CMK (cell line): ENCODE measurements at regions not wholly inside any gene's neighbourhood (a gene's known extent, or its start where the extent isn't known, plus 50 kb on each side); places are given as distances from the start of the nearest gene placed in this dataset.
A peak's percentile ranks its signal among the peaks of the same experiment; 100 is the strongest.
"Not testable (repeated sequence)": the region's sequence is repeated elsewhere in the genome, so short reads cannot be mapped to it uniquely, and the experiment has no call there.

Experiments used
- DNase-seq: peaks from one replicate; pipeline ENCODE4 v3.0.0-alpha.2; 2010; ENCODE audit warnings: low read depth

DNA sequence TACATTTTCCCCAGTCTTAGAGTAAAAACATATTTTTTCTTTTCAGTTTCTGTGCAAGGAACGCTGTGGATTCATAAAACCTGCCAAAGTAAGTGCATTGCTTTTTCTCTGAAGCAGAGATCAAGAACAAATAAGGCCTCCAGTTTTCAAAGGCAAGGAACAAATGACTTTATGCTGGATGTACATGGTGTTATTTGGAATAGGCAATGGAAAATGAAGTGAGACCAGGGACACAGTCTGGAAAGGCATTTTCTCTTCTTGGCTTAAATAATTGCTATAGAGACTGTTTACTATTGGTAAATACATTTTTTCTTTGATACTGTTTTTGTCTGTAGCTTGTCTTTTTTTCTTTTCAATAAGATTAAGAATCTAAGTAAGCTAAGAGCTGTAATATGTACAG is 725.9 kb upstream of the MDGA2 start:
- no peak for DNase-seq

- peak; percentile 12 for DNase-seq
Measured at GRCh38 chr14:48398675-48399282, 723.4 kb upstream of the MDGA2 start.

- no peak for DNase-seq
Measured at GRCh38 chr14:48391661-48392060, 716.3 kb upstream of the MDGA2 start.

- no peak for DNase-seq
Measured at GRCh38 chr14:48390346-48390745, 714.9 kb upstream of the MDGA2 start.

DNA sequence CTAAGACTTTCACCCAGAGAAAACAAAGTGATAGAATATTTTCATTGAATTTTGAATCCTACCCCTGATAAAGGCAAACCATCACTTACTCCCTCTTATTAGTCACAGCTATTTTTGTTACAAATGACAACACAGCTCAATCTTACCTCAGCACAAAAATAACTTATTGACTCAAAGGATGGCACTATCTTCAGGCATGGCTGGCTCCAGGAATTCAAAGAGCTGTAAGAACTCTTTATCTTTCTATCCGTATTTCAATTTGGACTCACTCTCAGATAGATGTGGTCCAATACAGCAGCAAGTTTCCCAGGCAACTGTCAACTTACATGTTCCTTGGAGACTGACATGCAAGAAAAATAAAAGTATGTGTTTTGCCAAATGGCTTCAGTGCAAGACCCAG is 709.4 kb upstream of the MDGA2 start:
- DNase-seq, result no peak

GRCh38 chr14:48382961-48383360 is 707.6 kb upstream of the MDGA2 start:
- no peak for DNase-seq

DNA sequence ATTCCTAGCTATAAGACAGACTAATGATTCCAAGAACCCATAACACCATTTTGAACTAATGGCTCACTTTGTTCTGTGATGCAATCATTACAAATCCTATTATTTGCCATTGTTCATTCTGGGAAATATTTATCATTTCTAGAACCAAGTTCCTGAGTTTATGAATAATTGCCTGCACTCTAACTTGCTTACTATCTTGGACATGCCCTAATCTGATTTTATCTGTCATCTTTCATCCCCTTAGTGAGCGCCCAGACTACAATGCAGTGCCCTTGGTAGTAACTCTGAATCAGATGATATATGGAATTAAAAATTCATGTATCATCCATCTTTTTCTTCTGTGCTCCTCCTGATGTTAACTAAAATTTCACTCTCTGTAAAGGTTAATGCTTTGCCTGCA is 703.1 kb upstream of the MDGA2 start:
- no peak for DNase-seq

GRCh38 chr14:48373981-48374380 is 698.6 kb upstream of the MDGA2 start:
- no peak for DNase-seq

DNA sequence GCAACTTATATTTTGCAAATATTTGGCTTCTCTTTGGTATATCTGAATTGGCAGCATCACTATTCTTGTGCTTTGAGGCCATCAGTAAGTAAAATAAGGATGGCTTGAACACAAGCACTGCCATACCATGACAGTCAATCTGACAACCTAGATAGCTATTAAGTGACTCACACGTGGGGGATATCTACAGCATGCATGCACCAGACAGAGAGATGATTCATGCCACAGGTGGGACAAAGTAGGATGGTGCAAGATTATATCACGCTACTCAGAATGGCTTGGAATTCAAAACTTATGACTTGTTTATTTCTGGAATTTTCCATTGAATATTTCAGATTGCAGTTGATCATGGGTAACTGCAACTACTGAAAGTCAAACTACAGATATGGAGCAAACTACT is 675.6 kb upstream of the MDGA2 start:
- no peak for DNase-seq

- no peak for DNase-seq
Measured at GRCh38 chr14:48349689-48350088, 674.3 kb upstream of the MDGA2 start.

GRCh38 chr14:48341069-48341468 is 665.7 kb upstream of the MDGA2 start:
- no peak for DNase-seq

- no peak for DNase-seq
Measured at GRCh38 chr14:48333221-48333920, 658.0 kb upstream of the MDGA2 start.

DNA sequence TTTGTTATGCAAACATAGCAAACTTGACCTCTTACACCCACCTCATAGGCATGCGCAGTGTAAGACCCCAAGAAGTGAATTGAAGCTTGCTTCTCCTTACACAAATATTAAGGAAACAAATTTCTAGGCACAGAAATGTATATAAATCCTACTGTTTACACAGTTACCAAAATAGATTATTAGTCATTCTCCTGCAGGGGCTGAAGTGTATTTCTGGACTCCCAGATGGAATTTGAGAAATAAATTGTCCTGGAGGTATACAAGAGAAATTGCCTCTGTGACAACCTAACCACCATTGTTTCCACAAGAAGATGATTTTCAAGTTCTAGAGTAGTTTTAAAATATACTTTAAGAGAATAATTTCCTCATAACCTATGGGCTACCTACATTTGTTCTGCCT is 656.0 kb upstream of the MDGA2 start:
- no peak for DNase-seq

GRCh38 chr14:48325486-48325885 is 650.1 kb upstream of the MDGA2 start:
- no peak for DNase-seq

- no peak for DNase-seq
Measured at GRCh38 chr14:48323665-48324064, 648.3 kb upstream of the MDGA2 start.

- DNase-seq, result no peak
Measured at GRCh38 chr14:48319823-48320222, 644.4 kb upstream of the MDGA2 start.

GRCh38 chr14:48304729-48305128 is 629.3 kb upstream of the MDGA2 start:
- DNase-seq, result peak; percentile 55

GRCh38 chr14:48289701-48290100 is 614.3 kb upstream of the MDGA2 start:
- DNase-seq, result no peak

DNA sequence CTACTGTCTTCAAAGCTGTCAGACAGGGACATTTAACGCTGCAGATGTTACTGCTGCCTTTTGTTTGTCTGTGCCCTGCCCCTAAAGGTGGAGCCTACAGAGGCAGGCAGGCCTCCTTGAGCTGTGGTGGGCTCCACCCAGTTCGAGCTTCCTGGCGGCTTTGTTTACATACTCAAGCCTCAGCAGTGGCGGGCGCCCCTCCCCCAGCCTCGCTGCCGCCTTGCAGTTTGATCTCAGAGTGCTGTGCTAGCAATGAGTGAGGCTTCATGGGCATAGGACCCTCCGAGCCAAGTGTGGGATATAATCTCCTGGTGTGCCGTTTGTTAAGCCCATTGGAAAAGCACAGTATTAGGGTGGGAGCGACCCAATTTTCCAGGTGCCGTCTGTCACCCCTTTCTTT is 609.8 kb upstream of the MDGA2 start:
- DNase-seq, result not testable (repeated sequence)

- DNase-seq, result no peak
Measured at GRCh38 chr14:48275301-48275700, 599.9 kb upstream of the MDGA2 start.

- DNase-seq, result no peak
Measured at GRCh38 chr14:48274826-48275225, 599.4 kb upstream of the MDGA2 start.

DNA sequence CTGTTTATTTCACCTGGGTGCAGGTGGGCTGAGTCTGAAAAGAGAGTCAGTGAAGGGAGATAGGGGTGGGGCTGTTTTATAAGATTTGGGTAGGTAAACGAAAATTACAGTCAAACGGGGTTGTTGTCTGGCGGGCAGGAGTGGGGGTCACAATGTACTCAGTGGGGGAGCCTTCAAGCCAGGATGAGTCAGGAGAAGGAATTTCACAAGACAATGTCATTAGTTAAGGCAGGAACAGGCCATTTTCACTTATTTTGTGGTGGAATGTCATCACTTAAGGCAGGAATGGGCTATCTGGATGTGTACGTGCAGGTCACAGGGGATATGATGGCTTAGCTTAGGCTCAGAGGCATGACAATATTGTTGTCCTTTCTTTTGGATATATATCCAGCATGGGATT is 592.5 kb upstream of the MDGA2 start:
- not testable (repeated sequence) for DNase-seq

GRCh38 chr14:48266201-48266600 is 590.8 kb upstream of the MDGA2 start:
- not testable (repeated sequence) for DNase-seq

DNA sequence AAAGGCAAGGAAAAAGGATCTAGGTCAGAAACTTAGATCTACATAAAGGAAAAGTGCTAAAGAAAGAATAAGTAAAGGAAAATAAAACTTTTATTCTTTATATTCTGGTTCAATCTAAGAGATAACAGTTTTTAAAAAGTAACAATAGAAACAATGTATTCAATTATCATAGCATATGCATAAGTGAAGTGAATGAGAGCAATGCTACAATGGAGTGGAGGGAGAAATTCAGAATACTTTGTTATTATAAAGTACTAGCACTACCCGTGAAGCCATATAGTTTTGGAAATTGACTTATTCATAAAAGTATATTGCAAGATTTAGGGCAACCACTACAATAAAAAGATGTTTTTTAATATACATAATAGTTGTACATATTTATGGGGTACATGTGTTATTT is 586.0 kb upstream of the MDGA2 start:
- no peak for DNase-seq
